LNCAP (cell line): ENCODE measurements at regions not wholly inside any gene's neighbourhood (a gene's known extent, or its start where the extent isn't known, plus 50 kb on each side); places are given as distances from the start of the nearest gene placed in this dataset.

ENCODE experiments used
- CTCF ChIP-seq: fragments of 450-650 bp; IDR thresholded peaks from 2 replicates; pipeline ENCODE4 v1.5.1; 2017; ENCODE audit warnings: mild to moderate bottlenecking

- no peak for TF ChIP-seq CTCF
Measured at GRCh38 chr14:42642787-42643186, 1036.1 kb downstream of the LRFN5 start.

GRCh38 chr14:42633504-42634095, 1026.9 kb downstream of the LRFN5 start:
- TF ChIP-seq CTCF: no peak

- no peak for TF ChIP-seq CTCF
Measured at GRCh38 chr14:42629553-42629952, 1022.9 kb downstream of the LRFN5 start.

- TF ChIP-seq CTCF: no peak
Measured at GRCh38 chr14:42628602-42629001, 1021.9 kb downstream of the LRFN5 start.

GRCh38 chr14:42626986-42627385, 1020.3 kb downstream of the LRFN5 start:
- TF ChIP-seq CTCF: no peak

GRCh38 chr14:42624980-42625761, 1018.5 kb downstream of the LRFN5 start:
- TF ChIP-seq CTCF: no peak

GRCh38 chr14:42617005-42617404, 1010.3 kb downstream of the LRFN5 start:
- TF ChIP-seq CTCF: no peak
